ENCODE measurements at regions not wholly inside any gene's neighbourhood (a gene's known extent, or its start where the extent isn't known, plus 50 kb on each side); places are given as distances from the start of the nearest gene placed in this dataset.
"Not testable (repeated sequence)": the region's sequence is repeated elsewhere in the genome, so short reads cannot be mapped to it uniquely, and the experiment has no call there.

DNA sequence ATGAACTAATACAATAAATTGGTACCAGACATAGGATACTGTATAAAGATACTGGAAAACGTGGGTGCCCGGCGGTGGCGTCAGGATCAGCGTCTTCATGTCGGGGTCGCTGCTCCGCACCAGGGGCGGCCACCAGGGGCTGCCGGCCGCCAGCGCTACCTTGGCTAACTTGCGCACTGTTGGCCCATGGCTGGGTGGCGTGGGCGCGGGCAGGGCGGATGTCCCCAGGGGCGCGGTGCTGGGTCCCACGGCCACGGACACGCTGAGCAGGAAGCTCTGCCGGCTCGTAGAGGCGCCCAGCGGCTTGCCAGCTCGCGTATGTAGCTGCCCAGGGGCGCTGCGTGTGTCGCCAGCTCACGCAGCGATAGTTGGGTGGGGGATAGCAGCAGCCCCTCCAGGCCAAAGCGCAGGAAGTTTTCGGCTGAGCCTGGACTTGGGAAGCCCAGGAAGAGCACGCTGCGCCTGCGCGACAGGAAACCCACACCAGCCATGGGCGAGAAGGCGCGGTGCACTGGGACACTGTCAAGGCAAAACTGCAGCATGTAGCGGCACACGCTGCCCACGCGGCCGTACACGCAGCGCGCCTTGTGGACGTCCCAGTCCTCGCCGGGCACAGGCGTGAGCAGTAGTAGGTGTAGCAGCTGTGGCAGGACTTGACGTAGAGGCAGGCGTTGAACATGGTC, 299.9 kb downstream of the CCDC74A start:
- no peak overlapping the region for H3K4me3 ChIP-seq (ENCODE audit: low read length)
- DNase-seq (ENCODE audit: low read depth): no peak
- TF ChIP-seq, protein P1, sequence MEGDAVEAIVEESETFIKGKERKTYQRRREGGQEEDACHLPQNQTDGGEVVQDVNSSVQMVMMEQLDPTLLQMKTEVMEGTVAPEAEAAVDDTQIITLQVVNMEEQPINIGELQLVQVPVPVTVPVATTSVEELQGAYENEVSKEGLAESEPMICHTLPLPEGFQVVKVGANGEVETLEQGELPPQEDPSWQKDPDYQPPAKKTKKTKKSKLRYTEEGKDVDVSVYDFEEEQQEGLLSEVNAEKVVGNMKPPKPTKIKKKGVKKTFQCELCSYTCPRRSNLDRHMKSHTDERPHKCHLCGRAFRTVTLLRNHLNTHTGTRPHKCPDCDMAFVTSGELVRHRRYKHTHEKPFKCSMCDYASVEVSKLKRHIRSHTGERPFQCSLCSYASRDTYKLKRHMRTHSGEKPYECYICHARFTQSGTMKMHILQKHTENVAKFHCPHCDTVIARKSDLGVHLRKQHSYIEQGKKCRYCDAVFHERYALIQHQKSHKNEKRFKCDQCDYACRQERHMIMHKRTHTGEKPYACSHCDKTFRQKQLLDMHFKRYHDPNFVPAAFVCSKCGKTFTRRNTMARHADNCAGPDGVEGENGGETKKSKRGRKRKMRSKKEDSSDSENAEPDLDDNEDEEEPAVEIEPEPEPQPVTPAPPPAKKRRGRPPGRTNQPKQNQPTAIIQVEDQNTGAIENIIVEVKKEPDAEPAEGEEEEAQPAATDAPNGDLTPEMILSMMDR (conservative IDR thresholded peaks at IDR 0.05; ENCODE audit: low read depth, low read length): no peak

DNA sequence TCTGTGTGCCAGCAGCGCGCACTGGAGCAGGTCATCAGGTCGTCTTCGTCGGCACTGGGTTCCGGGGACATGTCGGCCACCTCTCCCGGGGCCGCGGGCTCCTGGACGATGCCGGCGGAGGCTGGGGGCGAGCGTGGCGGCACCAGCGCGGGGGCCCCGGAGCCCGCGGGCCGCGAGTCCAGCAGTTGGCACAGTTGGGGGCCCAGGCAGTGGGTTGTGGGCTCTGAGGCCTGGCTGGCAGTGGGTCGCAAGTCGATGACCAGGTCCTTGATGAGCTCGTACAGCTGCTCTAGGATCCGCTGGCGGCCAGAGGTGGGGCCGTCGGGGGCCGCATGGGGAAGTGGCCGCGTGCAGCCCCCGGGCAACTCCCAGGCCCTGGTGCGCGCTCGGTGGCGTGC, 300.5 kb downstream of the CCDC74A start:
- DNase-seq (ENCODE audit: low read depth): no peak
- TF ChIP-seq, protein P1 (conservative IDR thresholded peaks at IDR 0.05; ENCODE audit: low read depth, low read length): no peak

DNA sequence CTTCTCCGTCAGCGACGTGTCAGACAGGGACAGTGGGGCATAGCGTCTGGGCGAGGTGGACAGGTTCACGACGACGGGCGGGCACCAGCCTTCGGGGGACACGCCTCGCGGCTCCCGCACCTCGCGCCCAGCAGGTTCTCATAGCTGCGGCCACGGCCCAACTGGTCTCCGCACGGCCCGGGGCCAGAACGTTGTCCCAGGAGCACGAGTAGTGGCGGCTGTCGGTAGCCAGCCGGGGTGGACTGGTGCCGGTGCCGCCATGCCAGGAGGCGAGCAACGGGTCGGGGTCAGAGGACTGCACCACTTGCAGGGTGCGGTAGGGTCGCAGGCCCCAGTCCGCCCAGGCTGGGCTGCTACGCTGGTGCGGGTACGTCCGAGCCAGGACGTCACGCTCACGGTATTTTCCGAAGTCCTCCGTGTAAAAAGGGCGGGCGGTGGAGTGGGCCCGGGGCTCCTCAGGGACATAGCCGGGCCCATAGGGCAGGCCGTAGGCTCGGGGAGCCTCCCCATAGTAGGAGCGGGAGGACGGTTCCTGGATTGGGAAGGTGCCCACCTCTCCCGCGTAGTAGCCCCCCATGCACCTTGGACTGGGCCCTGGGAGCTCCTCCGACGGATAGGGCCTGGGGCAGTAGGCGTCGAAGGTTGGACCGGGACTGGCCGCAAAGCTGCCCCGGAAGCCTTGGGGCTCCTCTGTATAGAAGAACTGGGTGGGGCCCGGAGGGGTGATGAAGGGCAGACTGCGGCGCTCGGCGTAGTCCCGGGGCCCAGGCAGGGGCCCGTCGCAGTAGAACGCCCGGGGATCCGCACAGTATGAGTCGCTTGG, 301.2 kb downstream of the CCDC74A start:
- H3K4me3 ChIP-seq (ENCODE audit: low read length); DNase-seq (ENCODE audit: low read depth): not testable (repeated sequence)

More for the DNA sequence above, 300.5 kb downstream of the CCDC74A start:
- H3K4me3 ChIP-seq (ENCODE audit: low read length): no peak overlapping the region

DNA sequence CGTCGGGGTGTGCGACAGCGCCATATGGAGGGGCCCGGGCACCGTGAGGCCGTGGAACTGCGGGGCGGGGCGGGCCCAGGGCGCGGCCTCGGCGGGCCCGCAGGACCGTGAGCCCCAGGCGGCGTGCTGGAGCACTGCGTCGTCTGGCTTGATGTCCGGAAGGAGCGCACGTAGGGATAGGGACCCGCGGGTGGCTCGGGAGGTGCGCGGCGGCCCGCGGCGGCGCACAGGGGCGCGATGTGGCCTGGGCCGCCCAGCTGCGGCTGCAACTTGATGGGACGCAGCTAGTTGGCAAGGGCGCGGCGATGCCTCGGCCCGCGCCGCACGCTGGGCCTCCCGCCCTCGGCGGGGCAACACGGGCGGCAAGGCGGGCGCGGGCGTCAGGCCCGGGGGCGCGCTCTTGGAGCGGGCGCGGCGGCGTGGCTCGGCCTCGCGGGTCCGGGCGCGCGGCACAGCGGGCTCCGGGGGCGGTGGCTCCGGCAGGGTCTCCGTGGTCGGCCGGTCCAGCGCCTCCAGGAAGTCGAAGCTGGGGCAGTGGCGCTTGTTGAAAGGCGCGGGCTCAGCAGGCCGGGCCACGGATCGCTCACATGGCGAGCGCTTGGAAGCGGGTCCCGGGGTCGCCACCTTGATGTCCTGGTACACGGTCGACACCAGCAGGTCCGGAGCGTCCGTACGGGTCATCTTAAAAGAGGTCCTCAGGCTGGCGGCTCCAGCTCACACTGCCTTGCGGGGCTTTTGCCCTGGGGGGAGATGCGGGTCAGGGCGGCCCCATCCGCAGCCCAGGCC, 302.0 kb downstream of the CCDC74A start:
- H3K4me3 ChIP-seq (ENCODE audit: low read length); DNase-seq (ENCODE audit: low read depth): not testable (repeated sequence)

DNA sequence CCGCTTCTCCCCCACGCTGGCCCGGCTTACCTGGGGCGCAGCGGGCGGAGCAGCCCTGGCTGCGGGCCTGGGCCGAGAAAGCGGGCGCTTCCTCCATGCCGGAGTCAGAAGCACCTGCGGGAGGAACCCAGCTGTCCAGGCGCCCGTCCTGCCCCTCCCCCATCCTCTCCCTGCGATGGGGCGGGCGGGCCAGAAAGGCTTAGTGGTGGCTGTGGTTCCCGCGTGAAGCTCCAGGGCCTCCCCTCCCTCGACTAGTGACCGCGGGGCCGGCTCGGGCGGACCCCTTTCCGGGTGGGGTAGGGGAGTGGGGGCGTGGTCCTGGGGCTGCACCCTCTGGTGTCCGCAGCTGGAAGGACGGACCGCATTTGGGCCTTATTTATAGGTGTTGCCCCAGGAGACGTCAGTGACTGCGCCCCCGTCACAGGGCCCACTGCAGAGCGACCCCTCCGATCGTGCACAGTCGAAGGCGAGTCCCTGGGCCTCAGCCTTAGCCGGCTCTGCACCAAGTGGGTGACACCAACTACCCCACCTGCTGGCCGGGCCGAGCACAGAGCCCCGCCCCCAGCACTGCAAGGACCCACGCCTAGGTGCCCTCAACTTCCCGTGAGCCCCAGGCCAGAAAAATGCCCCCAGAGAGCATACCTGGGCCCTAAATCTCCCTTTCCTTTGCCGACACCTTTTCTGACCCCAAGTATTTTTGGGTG, 302.7 kb downstream of the CCDC74A start:
- not testable (repeated sequence) for H3K4me3 ChIP-seq (ENCODE audit: low read length); DNase-seq (ENCODE audit: low read depth)

DNA sequence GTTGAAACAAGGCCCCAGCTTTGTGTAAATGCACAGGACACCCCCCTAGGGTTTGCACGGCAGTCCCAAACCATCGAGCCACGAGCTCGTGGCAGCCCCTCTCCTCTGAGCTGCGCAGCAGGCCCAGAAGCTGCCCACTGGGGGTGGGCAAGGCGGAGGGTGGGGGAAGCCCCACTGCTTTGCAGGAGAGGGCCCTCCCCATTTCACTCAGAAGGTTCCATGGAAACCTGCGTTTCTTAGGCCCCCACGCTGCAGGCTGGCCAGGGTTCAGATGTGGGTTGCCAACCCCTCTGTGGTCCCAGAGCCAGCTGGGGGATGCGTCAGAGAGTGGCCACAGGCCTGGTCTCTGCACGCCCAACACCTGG, 303.2 kb downstream of the CCDC74A start:
- not testable (repeated sequence) for DNase-seq (ENCODE audit: low read depth); H3K4me3 ChIP-seq (ENCODE audit: low read length)

DNA sequence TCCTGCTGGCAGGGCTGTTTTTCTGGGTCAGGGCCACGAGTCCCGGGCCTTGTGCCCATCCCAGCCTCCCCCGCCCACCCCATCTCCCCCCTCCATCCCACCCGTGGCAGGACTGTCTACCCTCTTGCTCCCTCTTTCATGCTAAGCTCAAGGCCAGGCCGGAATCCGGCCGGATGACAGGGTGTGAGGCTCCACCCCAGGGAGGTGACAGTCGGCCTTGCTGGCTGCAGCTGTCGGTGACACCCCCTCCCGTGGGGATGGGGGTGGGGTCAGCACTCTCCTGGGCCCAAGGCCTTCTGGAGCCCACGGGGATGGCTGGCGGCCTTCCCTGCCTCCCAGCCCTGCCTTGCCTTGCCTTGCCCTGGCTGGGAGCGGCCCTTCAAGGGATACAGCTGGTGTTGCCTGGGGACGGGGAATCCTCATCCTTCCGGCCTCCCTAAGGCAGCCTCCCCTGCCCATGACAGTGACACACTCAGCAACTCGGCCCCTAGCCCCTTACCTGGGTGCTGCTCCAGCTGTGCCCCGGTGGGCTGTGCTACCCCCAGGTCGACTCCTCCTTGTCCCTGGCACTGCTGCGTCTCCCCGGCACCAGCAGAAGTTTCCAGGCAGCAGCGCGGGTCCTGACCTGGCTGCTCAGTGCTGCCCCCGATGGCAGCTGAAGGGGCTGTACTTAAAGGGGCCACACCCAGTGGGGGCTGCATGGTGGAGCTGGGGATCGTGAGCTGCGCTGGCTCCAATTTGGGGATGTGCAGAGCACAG, 303.9 kb downstream of the CCDC74A start:
- TF ChIP-seq, protein P1 (conservative IDR thresholded peaks at IDR 0.05; ENCODE audit: low read depth, low read length): peak; percentile 26

DNA sequence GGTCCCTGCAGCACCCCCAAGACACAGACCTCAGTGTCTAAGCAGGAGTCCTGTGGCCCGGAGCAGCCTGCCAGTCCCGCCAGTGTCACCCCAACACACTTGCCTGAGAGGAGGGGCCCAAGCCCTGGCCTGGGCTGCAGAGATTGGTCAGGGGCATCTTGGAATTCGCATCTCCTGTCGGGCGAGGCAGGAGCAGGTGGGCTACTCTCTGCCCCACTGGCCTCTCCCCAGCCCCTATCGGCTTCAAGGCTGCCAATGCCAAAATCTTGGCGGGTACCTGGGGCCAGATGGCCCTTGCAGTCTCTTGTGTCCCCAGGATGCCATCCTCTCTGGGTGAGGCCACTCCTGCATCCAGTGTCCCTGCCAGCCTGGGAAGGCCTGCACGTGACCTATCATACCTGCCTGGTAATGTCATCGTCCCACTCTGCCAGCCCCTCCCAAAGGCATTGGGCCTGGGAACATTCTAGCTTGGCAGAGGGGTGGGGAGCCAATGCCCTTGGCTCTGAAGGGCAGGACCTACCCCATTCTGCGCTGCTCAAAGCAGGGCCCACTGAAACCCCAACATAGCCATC, 304.6 kb downstream of the CCDC74A start:
- not testable (repeated sequence) for H3K4me3 ChIP-seq (ENCODE audit: low read length); DNase-seq (ENCODE audit: low read depth)

More for the DNA sequence above, 303.9 kb downstream of the CCDC74A start:
- not testable (repeated sequence) for DNase-seq (ENCODE audit: low read depth); H3K4me3 ChIP-seq (ENCODE audit: low read length)

DNA sequence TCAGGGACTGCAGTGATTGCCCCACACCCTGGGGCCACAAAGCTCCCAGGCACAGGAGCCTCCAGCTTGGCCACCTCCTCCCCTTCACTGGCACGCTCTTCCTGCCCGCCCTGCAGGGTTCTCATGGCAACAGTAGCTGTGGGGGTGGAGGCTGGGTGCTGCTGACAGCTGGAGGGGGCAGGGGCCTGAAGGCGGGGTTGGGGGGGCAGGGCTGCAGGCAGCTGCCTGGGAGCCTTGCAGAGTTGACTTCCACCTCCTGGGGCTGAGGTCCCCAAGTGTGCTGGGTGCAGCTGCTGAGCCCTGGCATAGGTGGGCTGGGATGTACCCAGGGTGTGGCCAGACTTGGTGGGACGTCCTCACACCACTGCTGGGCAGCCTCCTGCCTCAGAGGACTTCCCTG, 305.2 kb downstream of the CCDC74A start:
- DNase-seq (ENCODE audit: low read depth); H3K4me3 ChIP-seq (ENCODE audit: low read length): not testable (repeated sequence)

DNA sequence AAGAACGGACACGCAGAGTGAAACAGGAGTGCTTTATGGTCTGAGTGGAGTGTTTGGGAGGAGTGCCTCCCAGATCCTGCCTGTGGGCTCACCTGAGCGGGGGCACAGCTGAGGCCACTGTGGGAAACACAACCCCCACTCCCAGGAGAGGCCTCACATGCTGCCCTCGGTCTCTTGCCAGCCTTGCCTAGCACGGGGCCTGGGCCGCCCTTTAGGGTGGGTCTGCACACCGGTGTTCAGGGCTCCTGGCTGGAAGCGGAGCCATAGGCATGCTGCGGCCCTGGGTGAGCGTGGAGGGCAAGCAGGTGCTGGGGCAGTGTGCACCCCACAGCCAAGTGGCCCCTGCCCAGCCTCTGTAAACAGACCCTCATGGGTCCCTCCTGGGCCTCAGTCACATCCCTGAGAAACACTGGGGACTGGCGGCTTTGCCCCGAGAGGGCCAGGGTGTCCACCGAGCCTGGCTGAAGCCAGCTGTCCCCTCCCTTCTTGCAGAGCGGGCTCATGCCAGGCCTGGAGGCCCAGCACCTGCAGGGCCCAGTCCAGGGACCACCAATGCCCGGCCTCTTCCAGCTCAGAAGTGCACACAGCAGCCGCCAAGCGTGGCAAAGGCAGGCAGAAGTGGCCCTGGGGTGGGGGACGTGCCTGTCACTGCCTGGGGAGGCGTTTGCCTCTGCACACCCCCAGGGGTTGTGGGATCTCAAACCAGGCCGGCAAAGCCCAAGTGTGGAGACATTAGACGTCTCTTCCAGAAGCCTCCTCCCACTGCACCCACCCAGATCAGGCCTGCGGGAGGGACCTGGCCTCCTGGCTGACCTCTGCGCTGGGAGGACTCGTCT, 305.9 kb downstream of the CCDC74A start:
- DNase-seq (ENCODE audit: low read depth); H3K4me3 ChIP-seq (ENCODE audit: low read length): not testable (repeated sequence)

DNA sequence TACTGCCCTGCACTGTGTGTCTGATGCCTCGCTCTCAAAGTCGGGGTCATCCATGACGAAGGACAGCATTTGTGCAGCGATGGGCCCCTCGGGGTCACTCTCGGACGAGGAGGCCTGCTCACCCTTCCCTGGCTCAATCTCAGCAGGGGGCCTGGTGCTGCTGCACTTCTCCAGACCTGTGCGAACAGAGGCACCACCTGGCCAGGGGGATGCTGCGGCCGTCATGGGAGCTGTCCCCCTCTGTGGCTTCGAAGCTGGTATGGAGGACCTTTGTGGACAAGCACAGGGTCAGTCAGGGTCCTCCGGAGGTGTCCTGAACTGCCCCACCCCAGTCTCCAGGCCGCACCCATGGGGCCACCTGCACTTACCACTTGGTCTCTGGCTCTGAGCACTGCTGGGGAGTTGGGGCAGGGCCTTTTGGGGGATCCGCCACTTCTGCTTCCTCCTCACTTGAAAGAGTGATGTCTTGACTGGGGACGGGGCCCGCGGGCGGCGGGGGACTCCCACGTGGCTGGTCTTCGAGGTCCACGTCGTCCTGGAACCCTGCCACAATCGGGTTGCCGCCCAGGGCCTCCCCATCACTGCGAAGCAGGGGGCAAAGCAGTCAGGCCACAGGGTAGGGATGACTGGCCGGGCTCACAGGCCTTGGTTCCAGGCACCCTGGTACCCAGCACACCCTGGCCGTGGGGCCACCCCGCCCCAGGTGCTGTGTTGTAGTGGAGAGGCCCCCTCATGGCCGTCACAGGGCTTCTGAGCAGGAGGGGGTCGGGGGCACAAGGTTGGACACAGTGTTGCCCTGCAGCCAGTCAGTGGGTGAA, 306.7 kb downstream of the CCDC74A start:
- not testable (repeated sequence) for H3K4me3 ChIP-seq (ENCODE audit: low read length); DNase-seq (ENCODE audit: low read depth)

DNA sequence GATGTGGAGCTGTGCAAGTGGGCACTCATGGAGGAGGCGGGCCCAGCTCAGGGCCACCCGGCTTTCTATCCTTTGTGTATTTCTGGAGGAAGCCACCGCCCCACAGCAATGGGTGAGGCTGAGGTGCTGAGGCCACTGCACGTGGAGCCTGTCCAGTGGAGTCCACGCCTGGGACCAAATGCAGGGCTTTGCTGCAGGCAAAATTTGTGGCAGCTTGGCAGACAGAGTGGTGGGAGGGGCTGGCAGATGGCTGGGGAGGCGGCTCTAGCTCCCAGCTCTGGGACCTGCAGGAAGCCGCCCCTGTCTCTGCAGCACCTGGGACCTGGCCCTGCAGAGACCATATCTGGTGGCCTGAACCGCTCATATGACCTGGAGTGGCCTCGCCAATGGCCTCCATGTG, 307.3 kb downstream of the CCDC74A start:
- DNase-seq (ENCODE audit: low read depth); H3K4me3 ChIP-seq (ENCODE audit: low read length): not testable (repeated sequence)
